H4 (cell line): ENCODE measurements at regions not wholly inside any gene's neighbourhood (a gene's known extent, or its start where the extent isn't known, plus 50 kb on each side); places are given as distances from the start of the nearest gene placed in this dataset.

ENCODE experiments used
- DNase-seq: peaks from one replicate; pipeline ENCODE4 v3.0.0-alpha.2; 2015; ENCODE audit warnings: low spot score

GRCh38 chr15:81987628-81988027, 58.2 kb downstream of the MEX3B start:
- no peak for DNase-seq

- no peak for DNase-seq
Measured at GRCh38 chr15:81983497-81983896, 62.3 kb downstream of the MEX3B start.

GRCh38 chr15:81982808-81983207, 63.0 kb downstream of the MEX3B start:
- no peak for DNase-seq

GRCh38 chr15:81981908-81982307, 63.9 kb downstream of the MEX3B start:
- no peak for DNase-seq

- DNase-seq = no peak
Measured at GRCh38 chr15:81977464-81977863, 68.4 kb downstream of the MEX3B start.

- DNase-seq = no peak
Measured at GRCh38 chr15:81968691-81969090, 77.1 kb downstream of the MEX3B start.

- no peak for DNase-seq
Measured at GRCh38 chr15:81966631-81967030, 79.2 kb downstream of the MEX3B start.

GRCh38 chr15:81962482-81962881, 83.3 kb downstream of the MEX3B start:
- no peak for DNase-seq

GRCh38 chr15:81959196-81959595, 86.6 kb downstream of the MEX3B start:
- DNase-seq = no peak

- DNase-seq = no peak
Measured at GRCh38 chr15:81957698-81958097, 88.1 kb downstream of the MEX3B start.

- DNase-seq = no peak
Measured at GRCh38 chr15:81955382-81956062, 90.3 kb downstream of the MEX3B start.

- no peak for DNase-seq
Measured at GRCh38 chr15:81954158-81954783, 91.5 kb downstream of the MEX3B start.

- DNase-seq = no peak
Measured at GRCh38 chr15:81950841-81951414, 94.9 kb downstream of the MEX3B start.

- peak; percentile 72 for DNase-seq
Measured at GRCh38 chr15:81948751-81949150, 97.1 kb downstream of the MEX3B start.

- no peak for DNase-seq
Measured at GRCh38 chr15:81948222-81948621, 97.6 kb downstream of the MEX3B start.

GRCh38 chr15:81947548-81947947, 98.3 kb downstream of the MEX3B start:
- DNase-seq = no peak

GRCh38 chr15:81945014-81945615, 100.7 kb downstream of the MEX3B start:
- no peak for DNase-seq

- no peak for DNase-seq
Measured at GRCh38 chr15:81942655-81943195, 103.1 kb downstream of the MEX3B start.

GRCh38 chr15:81942157-81942556, 103.7 kb downstream of the MEX3B start:
- DNase-seq = no peak

- DNase-seq = no peak
Measured at GRCh38 chr15:81941479-81941878, 104.3 kb downstream of the MEX3B start.

- no peak for DNase-seq
Measured at GRCh38 chr15:81940467-81941451, 105.1 kb downstream of the MEX3B start.
